ENCODE measurements at regions not wholly inside any gene's neighbourhood (a gene's known extent, or its start where the extent isn't known, plus 50 kb on each side); places are given as distances from the start of the nearest gene placed in this dataset.

- TF ChIP-seq CTCF (IDR thresholded peaks at IDR 0.05; ENCODE audit: borderline replicate concordance, control extremely low read depth, extremely low read depth, insufficient read depth, missing control alignments) = no peak
- in situ Hi-C loops (cut with MboI; ENCODE audit: low sequenced_read_pairs, unreplicated experiment) = no loop called here
- no peak for DNase-seq (ENCODE audit: low spot score)
Measured at GRCh38 chrX:46340696-46341095, 204.5 kb downstream of the ZNF674 start.

- in situ Hi-C loops (cut with MboI; ENCODE audit: low sequenced_read_pairs, unreplicated experiment) = no loop called here
- DNase-seq (ENCODE audit: low spot score) = no peak
- no peak for TF ChIP-seq CTCF (IDR thresholded peaks at IDR 0.05; ENCODE audit: borderline replicate concordance, control extremely low read depth, extremely low read depth, insufficient read depth, missing control alignments)
Measured at GRCh38 chrX:46333550-46333949, 211.7 kb downstream of the ZNF674 start.

GRCh38 chrX:46330981-46331380, 214.2 kb downstream of the ZNF674 start:
- in situ Hi-C loops (cut with MboI; ENCODE audit: low sequenced_read_pairs, unreplicated experiment) = no loop called here
- TF ChIP-seq CTCF (IDR thresholded peaks at IDR 0.05; ENCODE audit: borderline replicate concordance, control extremely low read depth, extremely low read depth, insufficient read depth, missing control alignments) = no peak
- no peak for DNase-seq (ENCODE audit: low spot score)

GRCh38 chrX:46330513-46330912, 214.7 kb downstream of the ZNF674 start:
- no peak for TF ChIP-seq CTCF (IDR thresholded peaks at IDR 0.05; ENCODE audit: borderline replicate concordance, control extremely low read depth, extremely low read depth, insufficient read depth, missing control alignments)
- DNase-seq (ENCODE audit: low spot score) = no peak
- in situ Hi-C loops (cut with MboI; ENCODE audit: low sequenced_read_pairs, unreplicated experiment) = no loop called here

GRCh38 chrX:46328133-46328532, 217.1 kb downstream of the ZNF674 start:
- no peak for TF ChIP-seq CTCF (IDR thresholded peaks at IDR 0.05; ENCODE audit: borderline replicate concordance, control extremely low read depth, extremely low read depth, insufficient read depth, missing control alignments)
- in situ Hi-C loops (cut with MboI; ENCODE audit: low sequenced_read_pairs, unreplicated experiment) = no loop called here
- no peak for DNase-seq (ENCODE audit: low spot score)

- no peak for TF ChIP-seq CTCF (IDR thresholded peaks at IDR 0.05; ENCODE audit: borderline replicate concordance, control extremely low read depth, extremely low read depth, insufficient read depth, missing control alignments)
- no peak for DNase-seq (ENCODE audit: low spot score)
- in situ Hi-C loops (cut with MboI; ENCODE audit: low sequenced_read_pairs, unreplicated experiment) = no loop called here
Measured at GRCh38 chrX:46327566-46328115, 217.6 kb downstream of the ZNF674 start.

GRCh38 chrX:46326161-46326560, 219.1 kb downstream of the ZNF674 start:
- no peak for DNase-seq (ENCODE audit: low spot score)
- no peak for TF ChIP-seq CTCF (IDR thresholded peaks at IDR 0.05; ENCODE audit: borderline replicate concordance, control extremely low read depth, extremely low read depth, insufficient read depth, missing control alignments)
- in situ Hi-C loops (cut with MboI; ENCODE audit: low sequenced_read_pairs, unreplicated experiment) = no loop called here
